HUES48 (cell line): ENCODE measurements at regions not wholly inside any gene's neighbourhood (a gene's known extent, or its start where the extent isn't known, plus 50 kb on each side); places are given as distances from the start of the nearest gene placed in this dataset.

Experiments
- H3K27ac ChIP-seq: one replicate; pipeline ENCODE4 v1.7.0; 2013; ENCODE audit warnings: low read depth, low read length, inconsistent platforms
- H3K27me3 ChIP-seq: 2 replicates; pipeline ENCODE4 v1.6.1; 2013; ENCODE audit warnings: mild to moderate bottlenecking, low read length; ENCODE audit not compliant: control insufficient read depth, insufficient read depth
- H3K36me3 ChIP-seq: 2 replicates; pipeline ENCODE4 v1.6.1; 2013; ENCODE audit warnings: low read length; ENCODE audit not compliant: control insufficient read depth, insufficient read depth
- H3K4me1 ChIP-seq: 2 replicates; pipeline ENCODE4 v1.6.1; 2013; ENCODE audit warnings: mild to moderate bottlenecking, low read length; ENCODE audit not compliant: control insufficient read depth, insufficient read depth
- H3K4me3 ChIP-seq: 2 replicates; pipeline ENCODE4 v1.5.1; 2013; ENCODE audit warnings: mild to moderate bottlenecking, low read depth, low read length
- H3K9ac ChIP-seq: 2 replicates; pipeline ENCODE4 v1.6.1; 2013; ENCODE audit warnings: mild to moderate bottlenecking, low read depth, low read length, moderate library complexity
- H3K9me3 ChIP-seq: 2 replicates; pipeline ENCODE4 v1.6.1; 2013; ENCODE audit warnings: low read length; ENCODE audit not compliant: control insufficient read depth, insufficient read depth

DNA sequence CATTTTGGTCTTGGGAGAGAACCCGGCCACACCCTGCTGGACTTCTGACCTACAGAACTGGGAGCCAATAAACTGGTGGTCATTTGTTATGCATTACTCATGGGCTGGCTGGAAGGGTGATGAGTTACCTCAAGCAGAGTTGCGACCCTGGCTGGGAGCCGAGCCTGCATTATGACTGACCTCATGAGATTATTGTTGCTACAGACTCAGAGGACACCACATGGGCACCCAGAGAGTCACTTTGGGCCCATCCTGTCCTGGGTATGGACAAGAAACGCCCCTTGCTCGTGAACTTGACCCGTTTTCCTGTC lies 531.7 kb downstream of the TBC1D22A start:
- peaks cover 96% of the 10 kb centered on the region for H3K9me3 ChIP-seq
- no peak overlapping the region for H3K4me3 ChIP-seq
- no peak overlapping the region for H3K9ac ChIP-seq
- no peaks in the 10 kb centered on the region for H3K4me1 ChIP-seq
- no peaks in the 10 kb centered on the region for H3K27me3 ChIP-seq
- no peaks in the 10 kb centered on the region for H3K36me3 ChIP-seq
- H3K27ac ChIP-seq: no peak overlapping the region

DNA sequence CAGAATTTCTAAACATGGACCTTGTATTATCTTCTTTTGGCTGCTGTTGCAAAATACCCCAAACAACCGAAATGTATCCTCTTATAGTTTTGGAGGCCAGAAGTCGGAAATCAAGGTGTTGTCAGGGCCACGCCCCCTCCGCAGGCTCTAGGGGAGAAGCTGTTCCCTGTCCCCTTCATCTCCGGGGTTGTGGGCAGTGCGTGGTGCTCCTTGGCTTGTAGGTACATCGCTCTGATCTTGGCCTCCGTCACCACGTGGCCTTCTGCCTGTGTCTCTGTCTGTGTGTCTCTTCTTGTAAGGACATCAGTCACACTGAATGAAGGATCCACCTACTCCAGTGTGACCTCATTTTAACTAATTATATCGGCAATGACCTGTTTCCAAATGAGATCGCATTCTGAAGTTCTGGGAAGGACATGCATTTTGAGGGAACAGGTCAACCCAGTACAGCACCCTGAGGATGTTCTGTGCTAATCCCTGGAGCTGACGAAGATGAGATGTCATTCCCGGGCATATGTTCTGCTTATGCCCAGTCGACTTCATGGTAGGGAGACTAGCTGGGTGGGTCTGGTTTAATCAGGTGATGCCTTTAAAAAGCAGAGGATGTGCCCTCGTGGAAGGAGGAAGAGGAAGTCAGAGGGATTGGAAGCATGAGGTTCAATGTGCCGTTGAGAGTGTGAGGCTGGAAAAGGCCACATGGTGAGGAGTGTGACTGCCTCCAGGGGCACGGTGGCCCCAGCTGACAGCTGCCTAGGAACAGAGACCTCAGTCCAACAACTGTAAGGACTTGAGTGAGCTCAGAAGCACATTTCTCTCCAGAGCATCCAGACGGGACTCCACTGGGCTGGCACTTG lies 531.1 kb downstream of the TBC1D22A start:
- H3K4me3 ChIP-seq: no peak overlapping the region
- H3K36me3 ChIP-seq: no peaks in the 10 kb centered on the region
- no peaks in the 10 kb centered on the region for H3K27me3 ChIP-seq
- H3K27ac ChIP-seq: no peak overlapping the region
- peaks cover 96% of the 10 kb centered on the region for H3K9me3 ChIP-seq
- no peak overlapping the region for H3K9ac ChIP-seq
- H3K4me1 ChIP-seq: no peaks in the 10 kb centered on the region

DNA sequence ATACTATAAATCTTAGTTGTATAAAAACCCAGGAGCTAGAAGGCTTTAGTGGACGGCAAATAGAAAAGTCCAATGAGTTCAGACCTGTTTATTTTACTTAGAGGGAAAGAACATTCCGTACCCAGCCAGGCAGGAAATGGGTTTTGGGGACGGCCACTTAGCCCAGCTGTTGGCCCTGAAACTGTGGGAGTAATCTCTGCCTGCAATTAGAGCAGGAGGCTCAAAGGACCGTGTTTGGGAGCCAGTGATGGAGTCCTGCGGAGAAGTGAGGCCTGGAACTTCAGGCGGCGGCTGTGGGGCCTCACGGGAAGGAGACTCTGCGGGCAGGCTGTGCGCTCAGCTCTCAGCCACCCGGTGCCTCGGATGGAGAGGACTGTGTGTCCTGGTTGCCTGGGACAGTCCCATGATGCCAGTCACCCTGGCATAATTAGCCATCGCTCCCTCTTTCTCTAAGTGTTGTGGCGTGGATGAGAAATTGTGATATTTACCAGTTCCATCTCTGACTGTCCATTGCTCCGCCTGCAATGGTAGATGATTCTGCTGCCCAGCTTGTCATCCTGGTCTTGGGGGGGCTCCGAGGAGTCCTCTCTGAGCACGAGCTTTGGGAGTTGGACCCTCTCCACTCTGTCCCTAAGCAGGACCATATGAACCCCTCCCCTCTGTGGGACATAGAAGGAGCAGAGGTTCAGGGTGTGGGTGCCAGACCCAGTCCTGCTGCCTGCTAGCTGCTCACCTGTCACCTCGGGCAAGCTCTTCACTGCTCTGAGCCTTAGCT lies 530.3 kb downstream of the TBC1D22A start:
- no peaks in the 10 kb centered on the region for H3K4me1 ChIP-seq
- no peaks in the 10 kb centered on the region for H3K27me3 ChIP-seq
- peaks cover 96% of the 10 kb centered on the region for H3K9me3 ChIP-seq

DNA sequence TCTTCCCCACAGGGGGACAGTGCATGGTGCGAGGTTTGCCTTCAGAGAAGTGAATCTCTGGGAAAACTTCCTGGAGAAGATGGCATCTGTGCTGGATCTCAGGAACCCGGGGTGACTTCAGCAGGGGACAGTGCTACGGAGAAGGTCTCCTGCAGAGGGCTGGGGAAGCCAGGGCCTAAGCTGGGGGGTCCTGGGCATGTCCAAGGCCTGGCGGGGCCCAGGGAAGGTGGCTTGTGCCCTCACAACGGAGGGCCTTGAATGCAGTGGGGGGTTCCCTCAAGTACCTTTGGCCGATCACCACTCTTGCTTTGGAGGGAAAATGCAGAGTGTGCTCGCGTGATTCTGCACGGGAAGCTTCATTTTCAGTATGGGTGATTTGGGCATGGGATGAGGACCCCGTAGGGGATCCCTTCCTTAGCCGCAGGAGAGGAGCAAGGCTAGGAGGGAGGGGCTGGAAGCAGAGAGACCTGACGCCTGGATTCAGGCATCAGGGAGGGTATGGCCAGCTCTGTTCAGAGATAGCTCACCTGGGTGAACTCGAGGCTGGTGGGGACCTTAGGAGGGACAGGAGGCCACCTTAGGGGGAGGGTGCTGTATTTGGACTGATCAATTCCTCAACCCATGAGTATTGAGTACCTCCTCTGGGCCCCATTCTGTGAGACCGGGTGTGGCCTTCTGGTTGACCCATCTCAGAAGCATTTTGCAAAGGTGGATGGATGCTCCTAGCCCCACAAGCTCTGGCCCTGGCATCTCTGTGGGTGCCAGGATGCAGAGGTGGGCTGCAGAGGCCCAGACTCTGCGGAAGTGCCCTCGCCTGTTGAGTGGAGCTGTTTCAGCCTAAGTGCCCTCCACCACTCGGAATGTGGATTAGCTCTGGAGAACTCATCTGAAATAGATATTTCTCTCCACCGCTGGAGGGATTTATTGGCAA lies 529.4 kb downstream of the TBC1D22A start:
- H3K27ac ChIP-seq: no peak overlapping the region
- no peak overlapping the region for H3K9ac ChIP-seq
- H3K27me3 ChIP-seq: no peaks in the 10 kb centered on the region
- H3K36me3 ChIP-seq: no peaks in the 10 kb centered on the region
- peaks cover 96% of the 10 kb centered on the region for H3K9me3 ChIP-seq
- no peaks in the 10 kb centered on the region for H3K4me1 ChIP-seq
- H3K4me3 ChIP-seq: no peak overlapping the region

More for the DNA sequence above, 530.3 kb downstream of the TBC1D22A start:
- no peak overlapping the region for H3K27ac ChIP-seq
- H3K36me3 ChIP-seq: no peaks in the 10 kb centered on the region
- no peak overlapping the region for H3K9ac ChIP-seq
- H3K4me3 ChIP-seq: no peak overlapping the region

DNA sequence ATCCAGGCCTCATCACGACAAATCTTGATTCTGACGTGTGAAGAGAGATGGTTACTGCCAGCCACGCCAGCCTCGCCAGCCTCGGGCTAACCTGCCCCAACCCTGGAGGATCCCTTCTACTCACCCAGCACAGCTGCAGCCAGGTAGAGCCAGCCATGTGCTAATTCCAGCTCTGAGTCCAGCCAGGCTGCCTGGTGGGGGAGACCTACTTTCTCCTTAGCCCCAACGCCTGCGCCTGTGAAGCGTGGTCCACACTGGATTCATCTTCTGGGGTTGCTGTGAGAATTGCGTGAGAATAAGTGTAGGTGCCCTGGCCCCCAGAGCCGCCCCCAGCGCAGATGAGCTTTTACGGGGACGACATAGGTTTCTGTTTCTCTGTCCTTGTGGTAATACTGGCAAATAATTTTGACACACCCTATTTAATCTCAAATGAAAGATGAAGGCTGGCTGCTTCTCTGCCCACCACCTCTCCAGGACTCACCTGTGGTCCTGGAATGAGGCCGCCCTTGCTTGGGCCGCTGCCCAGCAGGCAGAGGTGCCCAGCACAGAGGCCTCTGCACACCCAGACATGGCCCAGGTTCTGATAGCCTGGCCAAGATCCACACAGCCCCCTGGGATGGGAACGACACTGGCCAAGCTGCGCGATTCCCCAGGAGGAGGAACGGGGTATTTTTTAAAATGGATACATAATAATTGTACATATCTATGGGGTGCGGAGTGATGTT lies 528.4 kb downstream of the TBC1D22A start:
- Histone ChIP-seq H3K27ac (no peak overlapping the region), H3K4me3 (no peak overlapping the region), H3K9ac (no peak overlapping the region), H3K36me3 (no peaks in the 10 kb centered on the region), H3K27me3 (no peaks in the 10 kb centered on the region), H3K9me3 (peaks cover 96% of the 10 kb centered on the region), H3K4me1 (no peaks in the 10 kb centered on the region)

DNA sequence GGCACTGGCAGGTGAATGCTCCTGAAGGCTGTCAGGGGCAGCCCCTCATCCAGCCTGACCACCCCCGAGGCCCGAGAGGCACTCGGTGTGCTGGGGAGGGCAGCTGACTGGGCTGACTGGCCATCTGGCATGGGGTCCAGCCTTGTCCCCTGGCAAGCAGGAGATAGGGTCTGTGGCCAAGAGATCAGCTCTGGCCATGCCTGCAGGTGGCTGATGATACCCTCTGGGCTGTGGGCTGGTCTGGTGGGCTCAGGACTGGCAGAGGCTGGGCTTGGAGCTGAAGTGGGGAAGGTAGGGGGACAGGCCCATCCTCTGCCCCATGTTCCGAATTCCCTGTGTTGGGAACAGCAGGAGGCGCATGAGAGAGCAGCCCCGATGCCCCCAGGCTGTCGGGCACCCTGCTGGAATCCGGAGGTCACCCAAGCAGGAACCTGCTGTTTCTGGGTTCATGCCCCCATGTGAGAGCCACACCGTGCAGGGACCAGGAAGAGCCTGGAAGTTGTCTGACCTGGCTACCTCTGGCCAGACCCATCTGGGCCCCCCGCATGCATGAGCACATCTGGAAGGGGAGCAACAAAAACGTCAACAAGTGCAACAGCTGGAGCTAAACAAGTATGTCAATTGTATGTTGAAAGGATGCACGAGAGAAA lies 527.0 kb downstream of the TBC1D22A start:
- peaks cover 96% of the 10 kb centered on the region for H3K9me3 ChIP-seq

DNA sequence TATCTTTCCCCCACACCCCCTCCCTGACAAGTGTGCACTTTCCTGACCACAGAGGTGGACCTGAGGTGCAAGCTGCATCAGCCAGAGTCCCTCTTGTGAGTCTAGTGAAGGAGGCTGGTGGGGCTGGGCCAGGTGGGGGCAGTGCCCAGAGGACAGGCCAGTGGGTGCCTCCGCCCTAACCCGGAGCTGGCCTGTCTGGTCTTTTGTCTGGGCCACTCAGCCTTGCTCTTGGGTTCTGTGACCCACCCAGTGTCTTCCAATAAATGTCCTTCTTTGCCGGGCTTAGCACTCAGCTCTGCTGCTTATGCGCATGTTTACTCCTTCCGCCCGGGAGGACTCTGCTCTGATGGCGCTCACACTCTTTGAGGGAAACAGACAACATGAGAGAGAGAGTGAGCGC lies 526.2 kb downstream of the TBC1D22A start:
- Histone ChIP-seq H3K27ac (no peak overlapping the region), H3K36me3 (no peaks in the 10 kb centered on the region), H3K9ac (no peak overlapping the region), H3K4me3 (no peak overlapping the region), H3K27me3 (no peaks in the 10 kb centered on the region), H3K4me1 (no peaks in the 10 kb centered on the region), H3K9me3 (peaks cover 96% of the 10 kb centered on the region)

More for the DNA sequence above, 527.0 kb downstream of the TBC1D22A start:
- H3K27me3 ChIP-seq: no peaks in the 10 kb centered on the region
- no peak overlapping the region for H3K9ac ChIP-seq
- no peaks in the 10 kb centered on the region for H3K36me3 ChIP-seq
- H3K4me3 ChIP-seq: no peak overlapping the region
- no peaks in the 10 kb centered on the region for H3K4me1 ChIP-seq
- no peak overlapping the region for H3K27ac ChIP-seq

DNA sequence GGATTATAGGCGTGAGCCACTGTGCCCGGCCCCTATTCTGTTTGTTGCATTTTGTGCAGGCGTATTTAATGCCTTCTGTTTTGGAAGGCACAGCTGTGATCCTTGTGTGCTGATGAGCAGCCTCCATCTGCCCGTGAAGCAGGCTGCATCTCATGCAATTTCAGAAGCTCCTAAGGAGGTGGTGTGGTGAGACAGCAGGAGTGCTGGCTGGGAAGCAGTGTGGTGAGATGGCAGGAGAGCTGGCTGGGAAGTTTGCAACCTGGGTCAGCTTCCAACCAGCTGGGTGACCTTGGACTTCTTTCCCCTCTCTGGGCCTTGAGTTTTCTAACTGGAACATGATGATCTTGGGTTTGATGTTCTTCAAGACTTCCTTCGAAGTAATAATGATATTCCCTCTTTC lies 525.1 kb downstream of the TBC1D22A start:
- Histone ChIP-seq H3K9me3 (peaks cover 96% of the 10 kb centered on the region), H3K27ac (no peak overlapping the region), H3K4me1 (no peaks in the 10 kb centered on the region), H3K4me3 (no peak overlapping the region), H3K9ac (no peak overlapping the region), H3K36me3 (no peaks in the 10 kb centered on the region), H3K27me3 (no peaks in the 10 kb centered on the region)

DNA sequence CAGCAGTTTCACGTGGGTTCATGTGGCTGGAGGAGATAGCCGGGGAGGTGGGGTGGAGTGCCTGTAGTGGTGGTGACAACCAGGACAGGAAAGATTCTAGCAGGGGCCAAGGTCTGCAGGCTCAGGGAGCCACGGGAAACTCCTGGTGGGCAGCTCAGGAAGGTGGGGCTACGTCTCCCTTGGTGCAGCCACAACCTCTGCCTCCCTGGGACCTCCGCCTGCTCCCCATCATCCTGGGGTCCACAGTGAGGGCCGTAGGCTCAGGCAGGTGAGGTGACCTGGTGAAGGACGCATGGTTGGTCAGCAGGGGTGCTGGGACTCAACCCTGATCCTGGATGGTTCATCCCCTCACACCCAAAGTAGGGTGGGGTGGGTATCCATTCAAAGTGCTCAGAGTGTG lies 524.1 kb downstream of the TBC1D22A start:
- Histone ChIP-seq H3K36me3 (no peaks in the 10 kb centered on the region), H3K4me3 (no peak overlapping the region), H3K27me3 (no peaks in the 10 kb centered on the region), H3K9me3 (peaks cover 96% of the 10 kb centered on the region), H3K27ac (no peak overlapping the region), H3K4me1 (no peaks in the 10 kb centered on the region), H3K9ac (no peak overlapping the region)

DNA sequence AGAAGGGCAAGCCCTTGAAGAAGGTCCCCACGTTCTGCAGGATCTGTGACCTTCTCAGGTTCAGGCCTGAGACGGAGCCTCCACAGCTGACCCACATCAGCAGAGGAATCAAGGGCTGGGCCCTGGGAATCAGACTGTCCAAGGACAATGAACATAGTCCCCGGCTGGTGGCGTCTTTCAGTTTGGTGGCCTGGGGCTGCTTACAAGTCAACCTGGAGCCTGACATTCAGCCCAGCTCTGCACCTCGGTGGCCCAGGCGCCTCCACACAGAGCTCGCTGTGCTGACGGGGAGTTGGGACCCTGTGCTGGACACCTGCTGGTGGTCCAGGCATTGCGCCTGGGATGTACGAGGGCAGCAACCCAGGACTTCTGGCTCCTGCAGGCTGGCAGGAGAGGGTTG lies 523.5 kb downstream of the TBC1D22A start:
- no peak overlapping the region for H3K27ac ChIP-seq
- H3K27me3 ChIP-seq: no peaks in the 10 kb centered on the region
- H3K4me1 ChIP-seq: no peaks in the 10 kb centered on the region
- H3K9me3 ChIP-seq: peaks cover 95% of the 10 kb centered on the region
- no peak overlapping the region for H3K9ac ChIP-seq
- no peaks in the 10 kb centered on the region for H3K36me3 ChIP-seq
- H3K4me3 ChIP-seq: no peak overlapping the region
